NCI-H446 (cell line): ENCODE measurements at regions not wholly inside any gene's neighbourhood (a gene's known extent, or its start where the extent isn't known, plus 50 kb on each side); places are given as distances from the start of the nearest gene placed in this dataset.
"Not testable (repeated sequence)": the region's sequence is repeated elsewhere in the genome, so short reads cannot be mapped to it uniquely, and the experiment has no call there.

Experiments used
- DNase-seq, 2 experiments: peaks; one replicate each; lab custom pipeline; 2025; lab: John Stamatoyannopoulos, UW

- DNase-seq, result no peak
Observed at GRCh38 chr5:85656050-85656449, 961.7 kb upstream of the COX7C start.

GRCh38 chr5:85657328-85657727 is 960.4 kb upstream of the COX7C start:
- not testable (repeated sequence) for DNase-seq

GRCh38 chr5:85662969-85663707 is 954.6 kb upstream of the COX7C start:
- not testable (repeated sequence) for DNase-seq

GRCh38 chr5:85663708-85664031 is 954.1 kb upstream of the COX7C start:
- DNase-seq, result no peak

GRCh38 chr5:85670417-85670816 is 947.3 kb upstream of the COX7C start:
- no peak for DNase-seq

GRCh38 chr5:85671223-85671970 is 946.3 kb upstream of the COX7C start:
- DNase-seq, result no peak

GRCh38 chr5:85681871-85682270 is 935.9 kb upstream of the COX7C start:
- DNase-seq, result no peak

- no peak for DNase-seq
Observed at GRCh38 chr5:85684351-85684750, 933.4 kb upstream of the COX7C start.

GRCh38 chr5:85703296-85703695 is 914.4 kb upstream of the COX7C start:
- DNase-seq, result no peak

GRCh38 chr5:85709728-85710127 is 908.0 kb upstream of the COX7C start:
- no peak for DNase-seq

GRCh38 chr5:85716344-85717202 is 901.2 kb upstream of the COX7C start:
- DNase-seq, result no peak

GRCh38 chr5:85717203-85717563 is 900.6 kb upstream of the COX7C start:
- no peak for DNase-seq

GRCh38 chr5:85732185-85732584 is 885.6 kb upstream of the COX7C start:
- DNase-seq, result no peak

- DNase-seq, result no peak
Observed at GRCh38 chr5:85741972-85742371, 875.8 kb upstream of the COX7C start.

GRCh38 chr5:85760519-85760918 is 857.2 kb upstream of the COX7C start:
- no peak for DNase-seq

- no peak for DNase-seq
Observed at GRCh38 chr5:85769347-85769746, 848.4 kb upstream of the COX7C start.

- no peak for DNase-seq
Observed at GRCh38 chr5:85784746-85785145, 833.0 kb upstream of the COX7C start.

GRCh38 chr5:85813146-85813545 is 804.6 kb upstream of the COX7C start:
- DNase-seq, result no peak

GRCh38 chr5:85814596-85814995 is 803.1 kb upstream of the COX7C start:
- peak in 1 of 2 experiments; percentile 30 for DNase-seq

- peak; percentile 33 to 48 for DNase-seq
Observed at GRCh38 chr5:85823462-85824426, 794.0 kb upstream of the COX7C start.

GRCh38 chr5:85838781-85839180 is 779.0 kb upstream of the COX7C start:
- no peak for DNase-seq

GRCh38 chr5:85841653-85842052 is 776.1 kb upstream of the COX7C start:
- no peak for DNase-seq
